ENCODE measurements at regions not wholly inside any gene's neighbourhood (a gene's known extent, or its start where the extent isn't known, plus 50 kb on each side); places are given as distances from the start of the nearest gene placed in this dataset.
A peak's percentile ranks its signal among the peaks of the same experiment; 100 is the strongest.

DNA sequence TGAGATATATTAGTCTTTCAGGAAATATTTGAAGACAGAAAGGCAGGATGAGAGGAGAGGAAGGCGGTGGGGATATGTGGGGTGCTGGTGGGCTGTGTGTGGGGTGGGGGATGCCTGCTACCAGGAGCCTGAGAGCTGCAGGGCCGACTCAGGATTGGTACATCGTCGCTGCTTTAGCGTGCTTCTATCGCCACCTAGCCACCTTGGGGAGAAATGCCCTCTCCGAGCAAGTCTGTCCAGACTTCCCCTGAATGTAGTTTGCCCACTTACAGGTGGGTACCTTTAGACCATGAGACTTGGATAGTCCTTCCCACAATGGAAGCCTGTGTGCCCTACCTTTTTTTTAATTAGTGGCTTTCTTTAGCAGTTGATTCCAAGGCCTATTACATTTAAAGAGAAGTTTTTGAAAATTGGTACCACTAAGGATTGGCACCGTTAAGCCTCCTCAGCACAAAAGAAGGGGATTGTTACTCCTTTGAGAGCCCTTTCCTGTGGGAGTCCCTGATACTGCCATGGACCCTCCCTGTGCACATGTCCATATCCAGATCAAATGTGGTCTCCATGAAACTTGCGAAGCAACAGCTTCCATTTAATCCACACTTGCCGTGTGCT lies 114.1 kb upstream of the NDUFV2 start:
- TF ChIP-seq EZH2 (IDR thresholded peaks at IDR 0.05) (no peak), ELF1 (IDR thresholded peaks at IDR 0.05; ENCODE audit: borderline replicate concordance, low read depth) (no peak), POLR2AphosphoS5 (IDR thresholded peaks at IDR 0.05; ENCODE audit: low read depth, low read length) (no peak), CTCF (IDR thresholded peaks at IDR 0.05 in 2 of 3, conservative IDR thresholded peaks at IDR 0.05 in 1 of 3; ENCODE audit: borderline replicate concordance in 1 of 3, insufficient read depth in 1 of 3, low read depth in 2 of 3, low read length in 2 of 3) (peak; percentile 62 to 86 (median 81); a peak in 5 of 6 replicates)

Data from HCT116 (cell line).